GM23338 (cell line): ENCODE measurements at regions not wholly inside any gene's neighbourhood (a gene's known extent, or its start where the extent isn't known, plus 50 kb on each side); places are given as distances from the start of the nearest gene placed in this dataset.

Experiments
- ATAC-seq: fragments of 200-7000 bp; cut with Tn5 transposase; 3 replicates; pipeline ENCODE4 v1.9.1; 2020
- DNase-seq: peaks from one replicate; pipeline ENCODE4 v3.0.0-alpha.2; 2015; ENCODE audit warnings: low spot score
- H2AFZ ChIP-seq: fragments of 200-600 bp; sonication (generic); 2 replicates; pipeline ENCODE4 v1.8.0; 2016; ENCODE audit warnings: antibody characterized with exemption, mild to moderate bottlenecking, moderate library complexity
- H3F3A ChIP-seq: fragments of 200-600 bp; sonication (generic); replicated peaks from 2 replicates; pipeline ENCODE4 v1.8.0; 2017; ENCODE audit warnings: antibody characterized with exemption, mixed run types, low read depth
- H3K27ac ChIP-seq: fragments of 200-600 bp; sonication (generic); 2 replicates; pipeline ENCODE4 v1.6.1; 2016; ENCODE audit warnings: low read depth
- H3K27me3 ChIP-seq: fragments of 200-600 bp; sonication (generic); 2 replicates; pipeline ENCODE4 v1.8.0; 2016; ENCODE audit warnings: mild to moderate bottlenecking, mixed run types, moderate library complexity; ENCODE audit not compliant: insufficient read depth
- H3K36me3 ChIP-seq: fragments of 200-600 bp; sonication (generic); 2 replicates; pipeline ENCODE4 v1.8.0; 2016; ENCODE audit warnings: mild to moderate bottlenecking; ENCODE audit not compliant: insufficient read depth
- H3K4me1 ChIP-seq: fragments of 200-600 bp; sonication (generic); 2 replicates; pipeline ENCODE4 v1.8.0; 2016; ENCODE audit warnings: mild to moderate bottlenecking, moderate library complexity; ENCODE audit not compliant: insufficient read depth
- H3K4me2 ChIP-seq: fragments of 200-600 bp; sonication (generic); 2 replicates; pipeline ENCODE4 v1.7.1; 2017; ENCODE audit warnings: mixed run types
- H3K4me3 ChIP-seq: fragments of 200-600 bp; sonication (generic); 2 replicates; pipeline ENCODE4 v1.6.1; 2016; ENCODE audit warnings: mixed run types
- H3K79me2 ChIP-seq: fragments of 200-600 bp; sonication (generic); replicated peaks from 2 replicates; pipeline ENCODE4 v1.8.0; 2017; ENCODE audit warnings: mild to moderate bottlenecking; ENCODE audit not compliant: insufficient read depth
- H3K9me2 ChIP-seq: fragments of 200-600 bp; sonication (generic); 2 replicates; pipeline ENCODE4 v1.8.0; 2017; ENCODE audit not compliant: insufficient read depth
- H4K20me1 ChIP-seq: fragments of 200-600 bp; sonication (generic); replicated peaks from 2 replicates; pipeline ENCODE4 v1.8.0; 2017; ENCODE audit warnings: mild to moderate bottlenecking; ENCODE audit not compliant: insufficient read depth
- H3K27ac Mint-ChIP-seq: 2 replicates; pipeline ENCODE4 v1.8.0; 2020; ENCODE audit warnings: inconsistent platforms, mild to moderate bottlenecking, moderate library complexity, mixed read lengths
- H3K27me3 Mint-ChIP-seq: 3 replicates; pipeline ENCODE4 v1.8.0; 2022; ENCODE audit warnings: low read depth, mild to moderate bottlenecking, moderate library complexity, mixed read lengths, inconsistent platforms; ENCODE audit not compliant: insufficient read depth, poor library complexity
- H3K36me3 Mint-ChIP-seq: 3 replicates; pipeline ENCODE4 v1.8.0; 2021; ENCODE audit warnings: low read depth, mild to moderate bottlenecking, inconsistent platforms, moderate library complexity, mixed read lengths
- H3K4me1 Mint-ChIP-seq: 3 replicates; pipeline ENCODE4 v1.8.0; 2020; ENCODE audit warnings: mild to moderate bottlenecking, inconsistent platforms, mixed read lengths
- H3K4me3 Mint-ChIP-seq: 3 replicates; pipeline ENCODE4 v1.8.0; 2021; ENCODE audit warnings: moderate library complexity, mild to moderate bottlenecking, inconsistent platforms, mixed read lengths
- H3K9me3 Mint-ChIP-seq: 3 replicates; pipeline ENCODE4 v1.8.0; 2020; ENCODE audit warnings: moderate library complexity, mild to moderate bottlenecking, inconsistent platforms, mixed read lengths
- CTCF ChIP-seq, 2 experiments: fragments of 200-600 bp in 1 of 2; sonication (generic) in 1 of 2; conservative IDR thresholded peaks; 2 replicates each; pipeline versions ENCODE4 v1.5.1 to v1.6.1; 2016 to 2017; ENCODE audit warnings: antibody characterized with exemption in 2 of 2, low read depth in 2 of 2, mild to moderate bottlenecking in 2 of 2, moderate library complexity in 1 of 2
- ETS1 ChIP-seq: IDR thresholded peaks from 2 replicates; pipeline ENCODE4 v1.6.1; 2016; ENCODE audit warnings: antibody characterized with exemption
- EZH2 ChIP-seq: fragments of 200-600 bp; sonication (generic); IDR thresholded peaks from one replicate; pipeline ENCODE4 v1.8.0; 2017; ENCODE audit warnings: antibody characterized with exemption, mild to moderate bottlenecking, low read depth; ENCODE audit not compliant: unreplicated experiment
- EZH2phosphoT487 ChIP-seq: fragments of 200-600 bp; sonication (generic); IDR thresholded peaks from one replicate; pipeline ENCODE4 v1.8.1; 2018; ENCODE audit warnings: antibody characterized with exemption; ENCODE audit not compliant: unreplicated experiment
- JUNB ChIP-seq: IDR thresholded peaks from one replicate; pipeline ENCODE4 v1.6.1; 2016; ENCODE audit warnings: antibody characterized with exemption; ENCODE audit not compliant: unreplicated experiment
- NANOG ChIP-seq: IDR thresholded peaks from 2 replicates; pipeline ENCODE4 v1.6.1; 2016; ENCODE audit warnings: antibody characterized with exemption, borderline replicate concordance
- POLR2AphosphoS5 ChIP-seq: IDR thresholded peaks from 2 replicates; pipeline ENCODE4 v1.6.1; 2016; ENCODE audit warnings: antibody characterized with exemption, low read depth
- REST ChIP-seq: IDR thresholded peaks from one replicate; pipeline ENCODE4 v1.6.1; 2018; ENCODE audit warnings: antibody characterized with exemption; ENCODE audit not compliant: unreplicated experiment
- STAT1 ChIP-seq: IDR thresholded peaks from one replicate; pipeline ENCODE4 v1.6.1; 2016; ENCODE audit warnings: antibody characterized with exemption; ENCODE audit not compliant: unreplicated experiment
- ZNF114 ChIP-seq: fragments of 250-450 bp; sonication (Bioruptor Pico); IDR thresholded peaks from 2 replicates; pipeline ENCODE4 v1.5.0; 2020; ENCODE audit warnings: mild to moderate bottlenecking, moderate library complexity
- ZNF331 ChIP-seq: fragments of 250-450 bp; sonication (Bioruptor Pico); IDR thresholded peaks from 2 replicates; pipeline ENCODE4 v1.5.0; 2020; ENCODE audit warnings: low read depth, mild to moderate bottlenecking, moderate library complexity
- ZNF462 ChIP-seq: fragments of 250-450 bp; sonication (Bioruptor Pico); IDR thresholded peaks from 2 replicates; pipeline ENCODE4 v1.5.0; 2020; ENCODE audit warnings: mild to moderate bottlenecking, moderate library complexity

- peak; percentile 8 for DNase-seq
- ATAC-seq, result peak; percentile 62
- Histone ChIP-seq H2AFZ (no peak overlapping the region), H4K20me1 (no peaks in the 10 kb centered on the region), H3K4me3 (no peak overlapping the region), H3K79me2 (no peaks in the 10 kb centered on the region), H3K4me2 (no peak overlapping the region), H3K36me3 (no peaks in the 10 kb centered on the region), H3K4me1 (no peaks in the 10 kb centered on the region), H3K9me2 (no peaks in the 10 kb centered on the region; the same call in 1 of the 2 replicates), H3K27me3 (no peaks in the 10 kb centered on the region), H3K27ac (no peak overlapping the region), H3F3A (no peaks in the 10 kb centered on the region)
- Mint-ChIP-seq H3K27me3 (no peaks in the 10 kb centered on the region), H3K27ac (no peak overlapping the region), H3K9me3 (peaks cover 12% of the 10 kb centered on the region; the same call in 2 of the 3 replicates), H3K4me1 (no peaks in the 10 kb centered on the region; the same call in 2 of the 3 replicates), H3K4me3 (no peak overlapping the region), H3K36me3 (no peaks in the 10 kb centered on the region)
- no peak for TF ChIP-seq JUNB
- TF ChIP-seq ZNF331 (CRISPR knock-in tag), result no peak
- TF ChIP-seq ZNF114, result no peak
- no peak for TF ChIP-seq ZNF462 (CRISPR knock-in tag)
- no peak for TF ChIP-seq STAT1
- TF ChIP-seq ETS1, result no peak
- TF ChIP-seq EZH2, result no peak
- no peak for TF ChIP-seq CTCF (conservative IDR thresholded peaks at IDR 0.05; ENCODE audit: low read depth in 2 of 2)
- TF ChIP-seq EZH2phosphoT487, result no peak
- no peak for TF ChIP-seq REST
- TF ChIP-seq POLR2AphosphoS5, result no peak
- TF ChIP-seq NANOG, result no peak
These were observed 173.0 kb upstream of the DAAM1 start for GRCh38 chr14:59015482-59015881.
